Stimulated activated CD4-positive, alpha-beta T cell treated with anti-CD3 and anti-CD28 coated beads, Interleukin-4, amount 100 ng/mL, for 4 hours (primary cell): ENCODE measurements at regions not wholly inside any gene's neighbourhood (a gene's known extent, or its start where the extent isn't known, plus 50 kb on each side); places are given as distances from the start of the nearest gene placed in this dataset.

Experiments used
- DNase-seq, 2 experiments: peaks; one replicate each; pipeline ENCODE4 v3.0.0-alpha.2; 2020

DNA sequence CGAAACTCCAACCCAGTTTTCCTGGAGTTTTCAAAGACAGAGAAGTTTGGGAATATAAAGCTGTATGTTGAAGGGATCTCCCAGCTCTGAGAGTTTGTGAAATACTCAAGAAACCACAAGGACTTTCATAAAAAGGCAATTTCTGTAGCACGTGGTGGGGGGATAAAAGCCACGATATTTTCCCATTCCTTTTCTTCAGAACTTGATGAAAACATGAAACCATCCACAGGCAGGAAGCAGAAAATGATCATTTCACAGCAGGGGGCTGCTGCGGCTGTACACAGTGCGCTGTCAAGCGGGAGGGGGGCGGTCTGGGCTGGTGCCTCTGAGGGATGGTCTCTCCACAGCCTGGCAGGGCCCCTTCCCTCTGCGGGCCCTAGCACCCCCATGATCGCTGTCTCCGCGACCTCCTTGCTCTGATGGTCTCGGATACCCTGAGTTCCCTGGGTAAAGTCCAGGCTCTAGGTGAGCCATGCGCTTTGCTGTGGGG lies 423.2 kb downstream of the MN1 start:
- no peak for DNase-seq

DNA sequence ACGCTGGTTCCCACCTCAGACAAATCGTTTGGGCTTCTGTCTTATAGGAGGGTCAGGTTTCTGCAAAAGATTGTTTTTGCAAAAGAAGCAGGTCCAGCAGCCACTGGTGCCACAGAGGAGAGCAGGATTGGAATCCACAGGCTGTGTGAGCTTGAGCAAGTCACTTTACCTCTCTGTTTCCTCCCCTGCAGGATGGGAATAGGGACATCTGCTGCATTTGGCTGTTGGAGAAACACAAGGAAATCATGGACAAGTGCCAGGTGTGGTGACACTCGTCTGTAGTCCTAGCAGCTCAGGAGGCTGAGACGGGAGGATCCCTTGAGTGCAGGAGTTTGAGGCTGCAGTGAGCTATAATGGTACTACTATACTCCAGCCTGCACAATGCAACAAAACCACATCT lies 422.6 kb downstream of the MN1 start:
- DNase-seq: no peak

DNA sequence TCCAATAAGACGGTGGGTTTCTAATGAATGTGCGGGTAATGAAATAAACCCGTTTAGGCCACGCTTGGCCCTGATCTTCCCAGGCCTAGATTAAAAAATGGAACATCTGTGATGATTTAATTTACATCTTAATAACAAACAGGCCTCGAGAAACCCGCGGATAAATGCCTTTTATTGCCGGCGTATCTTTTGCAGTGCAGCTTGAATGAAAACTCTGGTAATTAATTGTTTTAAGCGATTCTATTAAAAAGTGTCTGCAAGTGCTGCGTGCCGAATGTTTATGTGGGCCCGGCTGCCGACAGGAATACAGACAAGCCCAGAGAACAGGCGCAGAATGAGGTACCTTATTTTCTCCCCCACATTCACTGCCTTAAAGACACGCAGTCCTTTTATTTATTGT lies 420.7 kb downstream of the MN1 start:
- DNase-seq: no peak

GRCh38 chr22:27381552-27381951 lies 420.0 kb downstream of the MN1 start:
- no peak for DNase-seq

- DNase-seq: no peak
Observed at GRCh38 chr22:27381960-27382742, 419.4 kb downstream of the MN1 start.

- no peak for DNase-seq
Observed at GRCh38 chr22:27382947-27383346, 418.6 kb downstream of the MN1 start.

DNA sequence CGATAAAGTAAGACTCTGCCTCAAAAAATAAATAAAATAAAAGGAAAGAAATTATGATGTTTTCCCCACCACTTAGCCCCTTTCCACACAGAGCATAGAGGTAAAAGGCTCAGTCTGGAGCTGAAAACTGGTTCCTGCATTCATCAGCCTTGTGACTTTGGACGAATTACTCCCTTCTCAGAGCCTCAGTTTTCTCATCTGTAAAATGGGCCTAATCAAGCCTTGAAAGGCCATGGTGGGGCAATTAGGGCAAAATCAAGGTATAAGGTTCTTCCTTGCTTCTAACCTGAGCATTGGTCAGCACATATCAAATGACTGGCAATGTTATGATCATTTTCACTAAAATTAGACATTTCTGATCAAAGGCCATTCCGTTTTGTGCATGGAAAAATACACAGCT lies 417.7 kb downstream of the MN1 start:
- DNase-seq: no peak

GRCh38 chr22:27385261-27385998 lies 416.1 kb downstream of the MN1 start:
- no peak for DNase-seq

GRCh38 chr22:27386186-27386585 lies 415.4 kb downstream of the MN1 start:
- no peak for DNase-seq

- DNase-seq: no peak
Observed at GRCh38 chr22:27387561-27387960, 414.0 kb downstream of the MN1 start.

GRCh38 chr22:27388090-27388600 lies 413.4 kb downstream of the MN1 start:
- DNase-seq: no peak

- DNase-seq: no peak
Observed at GRCh38 chr22:27389727-27390075, 411.9 kb downstream of the MN1 start.

GRCh38 chr22:27391092-27391770 lies 410.3 kb downstream of the MN1 start:
- DNase-seq: no peak

DNA sequence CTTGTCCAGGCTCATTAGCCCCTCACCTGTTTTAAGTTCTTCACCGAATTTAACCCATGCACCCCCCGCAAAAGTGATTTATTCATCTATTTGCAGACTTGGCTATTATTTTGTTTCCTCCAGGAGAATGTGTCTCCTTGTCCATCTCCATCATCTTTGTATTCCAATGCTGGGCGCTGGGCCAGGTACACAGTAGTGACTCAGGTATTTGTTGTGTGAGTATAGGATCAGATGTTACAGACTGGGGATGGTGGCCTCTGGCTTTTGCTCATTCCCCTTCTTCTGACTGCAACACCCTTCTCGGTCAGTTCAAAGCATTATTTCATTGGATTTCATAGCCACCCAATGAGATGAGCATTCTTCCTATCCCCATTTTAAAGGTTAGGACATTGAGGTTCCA lies 408.2 kb downstream of the MN1 start:
- no peak for DNase-seq

DNA sequence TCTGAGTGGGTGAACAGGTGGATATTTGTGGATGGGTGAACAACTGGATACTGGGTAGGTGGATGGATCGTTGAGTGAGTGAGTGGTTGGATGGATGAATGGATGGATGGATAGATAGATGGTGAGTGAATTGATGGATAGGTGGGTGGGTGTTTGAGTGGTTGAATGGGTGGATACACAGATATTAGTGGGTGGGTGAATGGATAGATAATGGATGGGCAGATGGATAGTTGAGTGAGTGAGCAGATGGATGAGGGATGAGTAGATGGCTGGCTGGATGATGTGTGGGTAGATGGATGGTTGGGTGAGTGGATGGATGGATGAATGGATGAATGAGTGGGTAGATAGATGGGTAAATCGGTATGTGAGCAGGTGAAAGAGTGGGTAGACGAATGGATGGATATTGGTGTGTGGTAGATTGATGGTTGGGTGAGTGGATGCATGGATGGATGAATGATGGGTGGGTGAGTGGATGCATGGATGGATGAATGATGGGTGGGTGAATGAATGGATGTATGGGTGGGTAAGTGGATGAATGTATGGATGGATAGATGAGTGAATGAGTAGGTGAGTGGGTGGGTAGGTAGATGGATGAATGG lies 406.7 kb downstream of the MN1 start:
- DNase-seq: no peak

DNA sequence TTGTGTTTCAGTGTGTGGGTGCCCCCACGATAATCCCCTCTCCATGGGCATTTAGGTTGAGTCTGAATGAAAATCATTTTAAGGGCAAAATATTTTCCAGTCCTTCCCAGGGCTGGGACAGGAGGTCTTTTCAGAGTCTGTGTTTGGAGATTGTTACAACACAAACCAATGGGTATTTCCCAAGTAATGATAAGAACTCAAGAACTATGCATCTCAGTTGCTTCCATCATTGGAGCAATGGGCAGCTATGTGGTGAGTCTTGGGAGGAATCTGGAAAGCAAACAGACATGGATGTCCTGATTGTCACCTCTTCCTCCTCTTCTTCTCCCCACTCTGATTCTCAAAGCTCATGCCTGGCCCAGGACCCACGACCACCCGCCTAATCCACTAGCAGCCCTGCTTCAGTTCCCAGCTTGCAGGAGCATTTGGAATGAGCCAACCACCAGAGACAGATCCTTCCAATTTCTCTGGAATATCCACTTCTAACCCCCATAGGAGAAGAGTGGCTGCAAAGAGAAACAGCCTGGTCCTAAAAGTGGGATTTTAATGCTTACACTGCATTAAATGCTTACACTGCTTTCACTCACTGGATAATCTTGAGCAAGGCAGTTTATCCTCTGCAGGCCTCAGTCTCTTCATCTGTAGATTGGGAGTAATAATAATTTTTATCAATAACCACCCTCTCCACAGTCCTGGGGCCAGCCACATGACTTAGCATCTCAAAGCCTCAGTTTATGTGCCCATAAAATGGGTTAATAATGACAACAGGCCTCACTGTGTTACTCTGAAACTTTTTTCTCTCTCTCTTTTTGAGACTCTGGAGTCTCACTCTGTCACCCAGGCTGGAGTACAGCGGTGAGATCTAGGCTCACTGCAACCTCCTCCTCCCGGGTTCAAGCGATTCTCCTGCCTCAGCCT lies 404.3 kb downstream of the MN1 start:
- no peak for DNase-seq

GRCh38 chr22:27397954-27398342 lies 403.6 kb downstream of the MN1 start:
- DNase-seq: no peak

DNA sequence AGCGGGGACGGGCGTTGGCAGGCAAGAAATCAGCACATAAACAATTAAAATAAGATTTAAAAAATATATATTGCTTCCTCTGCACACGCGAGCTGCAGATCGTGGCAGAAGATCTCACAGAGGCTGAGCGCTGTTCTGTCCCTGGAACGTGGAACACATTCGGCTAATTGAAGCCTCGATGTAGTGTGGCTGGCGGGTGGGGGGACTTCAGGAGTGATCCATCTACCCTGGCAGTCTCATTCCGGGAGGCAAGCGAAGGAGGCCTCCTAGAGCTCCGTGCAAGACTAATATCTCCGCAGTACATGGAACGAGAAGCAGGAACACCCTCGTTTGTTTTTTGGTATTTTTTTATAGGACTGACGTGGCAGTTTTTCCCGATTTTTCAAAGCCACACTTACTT lies 402.4 kb downstream of the MN1 start:
- no peak for DNase-seq

- no peak for DNase-seq
Observed at GRCh38 chr22:27400811-27401210, 400.7 kb downstream of the MN1 start.

GRCh38 chr22:27401321-27401720 lies 400.2 kb downstream of the MN1 start:
- DNase-seq: no peak

GRCh38 chr22:27404441-27404840 lies 397.1 kb downstream of the MN1 start:
- no peak for DNase-seq
